ENCODE measurements at regions not wholly inside any gene's neighbourhood (a gene's known extent, or its start where the extent isn't known, plus 50 kb on each side); places are given as distances from the start of the nearest gene placed in this dataset.

DNA sequence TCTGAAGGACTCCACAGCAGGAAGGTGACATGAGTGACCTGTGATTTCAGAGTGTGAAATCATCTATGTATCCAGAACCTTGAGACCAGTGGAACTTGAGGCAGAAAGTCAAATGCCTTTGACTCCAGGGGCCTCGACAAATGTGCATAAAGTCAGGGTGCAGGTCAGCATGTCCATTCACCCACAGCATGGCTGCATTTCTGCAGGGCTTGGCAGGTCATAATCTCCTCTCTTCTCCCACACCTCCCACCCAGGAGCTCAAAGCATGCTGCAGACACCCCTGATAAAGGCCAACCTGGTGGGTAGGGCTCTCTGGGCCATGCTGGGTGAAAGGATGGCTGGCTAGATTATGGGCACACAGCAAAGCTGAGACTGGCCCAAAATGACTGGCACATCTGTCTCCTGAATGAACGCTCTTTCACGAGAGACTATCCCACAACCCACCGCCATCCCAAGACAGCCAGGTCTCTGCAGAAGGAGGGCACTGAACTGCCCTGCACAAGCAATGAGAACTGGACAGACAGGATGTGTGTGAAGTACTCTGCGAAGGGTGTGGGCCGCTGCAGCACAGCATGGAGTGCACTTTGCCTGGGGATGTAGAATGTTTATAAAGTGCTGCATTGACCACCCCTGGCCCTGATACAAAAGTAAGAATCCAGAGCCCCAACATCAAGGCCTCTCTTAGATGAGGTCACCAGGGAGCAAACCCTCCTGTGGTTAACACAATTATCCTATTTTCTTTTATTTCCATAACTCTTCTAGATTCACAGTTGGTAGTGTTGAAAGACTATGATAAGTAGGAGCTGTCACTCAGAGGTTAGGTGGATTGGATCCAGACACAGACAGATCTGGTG, 78.2 kb upstream of the NXT1 start:
- TF ChIP-seq, protein P1, sequence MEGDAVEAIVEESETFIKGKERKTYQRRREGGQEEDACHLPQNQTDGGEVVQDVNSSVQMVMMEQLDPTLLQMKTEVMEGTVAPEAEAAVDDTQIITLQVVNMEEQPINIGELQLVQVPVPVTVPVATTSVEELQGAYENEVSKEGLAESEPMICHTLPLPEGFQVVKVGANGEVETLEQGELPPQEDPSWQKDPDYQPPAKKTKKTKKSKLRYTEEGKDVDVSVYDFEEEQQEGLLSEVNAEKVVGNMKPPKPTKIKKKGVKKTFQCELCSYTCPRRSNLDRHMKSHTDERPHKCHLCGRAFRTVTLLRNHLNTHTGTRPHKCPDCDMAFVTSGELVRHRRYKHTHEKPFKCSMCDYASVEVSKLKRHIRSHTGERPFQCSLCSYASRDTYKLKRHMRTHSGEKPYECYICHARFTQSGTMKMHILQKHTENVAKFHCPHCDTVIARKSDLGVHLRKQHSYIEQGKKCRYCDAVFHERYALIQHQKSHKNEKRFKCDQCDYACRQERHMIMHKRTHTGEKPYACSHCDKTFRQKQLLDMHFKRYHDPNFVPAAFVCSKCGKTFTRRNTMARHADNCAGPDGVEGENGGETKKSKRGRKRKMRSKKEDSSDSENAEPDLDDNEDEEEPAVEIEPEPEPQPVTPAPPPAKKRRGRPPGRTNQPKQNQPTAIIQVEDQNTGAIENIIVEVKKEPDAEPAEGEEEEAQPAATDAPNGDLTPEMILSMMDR (conservative IDR thresholded peaks at IDR 0.05 in 1 of 2, IDR thresholded peaks at IDR 0.05 in 1 of 2; ENCODE audit: extremely low read depth in 1 of 2, insufficient read depth in 1 of 2, low read depth in 1 of 2, low read length in 2 of 2): no peak
- no peak for TF ChIP-seq EZH2 (IDR thresholded peaks at IDR 0.05; ENCODE audit: borderline replicate concordance, low read length)

Measured in mammary epithelial cell (primary cell).